Sigmoid colon (tissue), 6 donors: ENCODE measurements at regions not wholly inside any gene's neighbourhood (a gene's known extent, or its start where the extent isn't known, plus 50 kb on each side); places are given as distances from the start of the nearest gene placed in this dataset.

Experiments
- DNase-seq: peaks from one replicate; pipeline ENCODE4 v3.0.0-alpha.2; 2019
- H3K27ac ChIP-seq, 4 donors: fragments of 200-600 bp; sonication (generic); one replicate each; pipeline ENCODE4 v1.5.1; 2016 to 2019; ENCODE audit warnings: mild to moderate bottlenecking in 1 of 4
- H3K27me3 ChIP-seq, 3 donors: fragments of 200-600 bp; sonication (generic); one replicate each; pipeline ENCODE4 v1.5.1; 2019; ENCODE audit warnings: mild to moderate bottlenecking in 1 of 3
- H3K36me3 ChIP-seq, 4 donors: fragments of 200-600 bp; sonication (generic); one replicate each; pipeline ENCODE4 v1.5.1; 2016 to 2019
- H3K4me1 ChIP-seq, 4 donors: fragments of 200-600 bp; sonication (generic); one replicate each; pipeline ENCODE4 v1.5.1; 2017 to 2019
- H3K4me3 ChIP-seq, 4 donors: fragments of 200-600 bp; sonication (generic); one replicate each; pipeline ENCODE4 v1.5.1; 2017 to 2019; ENCODE audit warnings: mild to moderate bottlenecking in 2 of 4, moderate library complexity in 1 of 4
- H3K9me3 ChIP-seq, 4 donors: fragments of 200-600 bp in 3 of 4; sonication (generic) in 3 of 4; one replicate each; pipeline versions ENCODE4 v1.5.1 to v1.6.1; 2013 to 2019
- CTCF ChIP-seq, 4 experiments: fragments of 450-650 bp in 3 of 4; fragments of 200-600 bp in 1 of 4; IDR thresholded peaks; one replicate each; pipeline ENCODE4 v1.5.1; 2016 to 2019; ENCODE audit warnings: antibody characterized with exemption in 4 of 4, mild to moderate bottlenecking in 3 of 4, moderate library complexity in 2 of 4
- EP300 ChIP-seq, 4 donors: sonication (generic); formaldehyde crosslinking; IDR thresholded peaks; one replicate each; pipeline ENCODE4 v1.6.1; 2017; ENCODE audit warnings: antibody characterized with exemption in 4 of 4
- POLR2A ChIP-seq, 2 donors: fragments of 450-650 bp; IDR thresholded peaks; one replicate each; pipeline ENCODE4 v1.6.1; 2016; ENCODE audit warnings: antibody characterized with exemption in 2 of 2, mild to moderate bottlenecking in 2 of 2, moderate library complexity in 2 of 2
- POLR2AphosphoS5 ChIP-seq, 4 donors: sonication (generic); formaldehyde crosslinking; IDR thresholded peaks; one replicate each; pipeline ENCODE4 v1.6.1; 2017; ENCODE audit warnings: antibody characterized with exemption in 4 of 4
- whole genome bisulfite sequencing, 2 donors: extraction: QIAGEN DNeasy Blood & Tissue Kit; methylation state at CpG; one replicate each; pipeline ENCODE4 v1.1.7; 2013; 5-methylcytosine and 5-hydroxymethylcytosine counted together
- intact Hi-C: fragments of 100-400 bp; cut with DNase I; formaldehyde crosslinking; loops from one replicate; pipeline ENCODE4 v1.15.1; 2023
- donor health status: healthy with polysubstance abuse.
- donor health status: healthy.

GRCh38 chr12:105960319-105961083 lies 178.3 kb downstream of the NUAK1 start:
- DNase-seq: no peak
- Histone ChIP-seq H3K9me3 (no peaks in the 10 kb centered on the region), H3K36me3 (no peaks in the 10 kb centered on the region), H3K4me3 (no peak overlapping the region), H3K4me1 (peaks cover 0 to under 1% (median 0%) of the 10 kb centered on the region in 4 donors), H3K27me3 (no peaks in the 10 kb centered on the region), H3K27ac (no peak overlapping the region)
- intact Hi-C loops: no loop called here
- TF ChIP-seq EP300 (IDR thresholded peaks at IDR 0.05) (no peak), POLR2A (IDR thresholded peaks at IDR 0.05) (no peak), CTCF (IDR thresholded peaks at IDR 0.05) (no peak), POLR2AphosphoS5 (IDR thresholded peaks at IDR 0.05) (no peak)
- WGBS, 2 donors: 34 to 49% methylated on average over 3 of the region's 3 CpGs

GRCh38 chr12:105961821-105962671 lies 176.7 kb downstream of the NUAK1 start:
- WGBS, 2 donors: 89 to 99% methylated on average over 1 of the region's 1 CpG
- Histone ChIP-seq H3K4me3 (no peak overlapping the region), H3K27ac (no peak overlapping the region), H3K27me3 (no peaks in the 10 kb centered on the region), H3K4me1 (peaks cover 0 to 3% (median 2%) of the 10 kb centered on the region in 4 donors), H3K9me3 (no peaks in the 10 kb centered on the region), H3K36me3 (no peaks in the 10 kb centered on the region)
- no peak for DNase-seq
- no peak for TF ChIP-seq POLR2A (IDR thresholded peaks at IDR 0.05)
- TF ChIP-seq CTCF (IDR thresholded peaks at IDR 0.05): no peak
- TF ChIP-seq EP300 (IDR thresholded peaks at IDR 0.05): no peak
- TF ChIP-seq POLR2AphosphoS5 (IDR thresholded peaks at IDR 0.05): no peak
- intact Hi-C loops: no loop called here

- no peaks in the 10 kb centered on the region for H3K36me3 ChIP-seq
Observed at GRCh38 chr12:105967038-105967776, 171.5 kb downstream of the NUAK1 start.

More at GRCh38 chr12:105967038-105967776, 171.5 kb downstream of the NUAK1 start:
- 64 to 78% methylated on average over 5 of the region's 5 CpGs for WGBS, 2 donors
- TF ChIP-seq POLR2A (IDR thresholded peaks at IDR 0.05): no peak
- TF ChIP-seq POLR2AphosphoS5 (IDR thresholded peaks at IDR 0.05): no peak
- TF ChIP-seq EP300 (IDR thresholded peaks at IDR 0.05): no peak
- TF ChIP-seq CTCF (IDR thresholded peaks at IDR 0.05): no peak
- Histone ChIP-seq H3K4me3 (no peak overlapping the region), H3K27me3 (no peaks in the 10 kb centered on the region), H3K9me3 (no peaks in the 10 kb centered on the region), H3K27ac (peak overlapping the region in 2 of 4 donors; percentile 48 to 65), H3K4me1 (peaks cover 0 to 14% (median 13%) of the 10 kb centered on the region in 4 donors)
- intact Hi-C loops: no loop called here
- DNase-seq: no peak
